NB4 (cell line): ENCODE measurements at regions not wholly inside any gene's neighbourhood (a gene's known extent, or its start where the extent isn't known, plus 50 kb on each side); places are given as distances from the start of the nearest gene placed in this dataset.

Experiments
- MYC ChIP-seq: IDR thresholded peaks from 2 replicates; pipeline ENCODE4 v1.6.1; 2011; ENCODE audit warnings: low read depth, low read length
- POLR2A ChIP-seq: IDR thresholded peaks from 2 replicates; pipeline ENCODE4 v1.6.1; 2011; ENCODE audit warnings: mild to moderate bottlenecking; ENCODE audit not compliant: insufficient read length; ENCODE audit errors: extremely low read depth
- TF ChIP-seq, protein P1 (sequence below): IDR thresholded peaks from one replicate; pipeline ENCODE4 v1.5.1; 2012; ENCODE audit warnings: low read depth, low read length
- TF ChIP-seq, protein P2 (sequence below): IDR thresholded peaks from 2 replicates; pipeline ENCODE4 v1.6.1; 2011; ENCODE audit warnings: low read depth, low read length

DNA sequence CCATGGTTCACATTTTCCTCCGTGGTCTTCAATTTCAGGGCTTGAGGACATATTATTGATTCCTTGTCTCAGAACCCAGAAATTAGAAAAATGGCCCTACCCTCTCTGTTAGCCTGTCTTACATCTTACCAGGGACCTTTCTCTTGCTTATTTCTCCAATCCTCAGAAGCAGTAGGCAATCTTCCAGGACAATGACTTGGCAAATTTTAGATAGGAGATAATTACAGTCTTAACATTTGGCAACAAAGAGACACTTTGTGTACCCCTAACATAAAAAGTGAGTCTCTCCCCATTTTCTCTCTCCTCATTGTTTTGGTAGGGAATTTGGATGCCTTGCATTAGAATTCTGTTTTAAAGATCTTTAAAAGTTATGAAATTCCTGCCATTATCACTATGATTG, 778.1 kb upstream of the SLIT2 start:
- TF ChIP-seq, protein P1, sequence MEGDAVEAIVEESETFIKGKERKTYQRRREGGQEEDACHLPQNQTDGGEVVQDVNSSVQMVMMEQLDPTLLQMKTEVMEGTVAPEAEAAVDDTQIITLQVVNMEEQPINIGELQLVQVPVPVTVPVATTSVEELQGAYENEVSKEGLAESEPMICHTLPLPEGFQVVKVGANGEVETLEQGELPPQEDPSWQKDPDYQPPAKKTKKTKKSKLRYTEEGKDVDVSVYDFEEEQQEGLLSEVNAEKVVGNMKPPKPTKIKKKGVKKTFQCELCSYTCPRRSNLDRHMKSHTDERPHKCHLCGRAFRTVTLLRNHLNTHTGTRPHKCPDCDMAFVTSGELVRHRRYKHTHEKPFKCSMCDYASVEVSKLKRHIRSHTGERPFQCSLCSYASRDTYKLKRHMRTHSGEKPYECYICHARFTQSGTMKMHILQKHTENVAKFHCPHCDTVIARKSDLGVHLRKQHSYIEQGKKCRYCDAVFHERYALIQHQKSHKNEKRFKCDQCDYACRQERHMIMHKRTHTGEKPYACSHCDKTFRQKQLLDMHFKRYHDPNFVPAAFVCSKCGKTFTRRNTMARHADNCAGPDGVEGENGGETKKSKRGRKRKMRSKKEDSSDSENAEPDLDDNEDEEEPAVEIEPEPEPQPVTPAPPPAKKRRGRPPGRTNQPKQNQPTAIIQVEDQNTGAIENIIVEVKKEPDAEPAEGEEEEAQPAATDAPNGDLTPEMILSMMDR = no peak
- TF ChIP-seq, protein P2, sequence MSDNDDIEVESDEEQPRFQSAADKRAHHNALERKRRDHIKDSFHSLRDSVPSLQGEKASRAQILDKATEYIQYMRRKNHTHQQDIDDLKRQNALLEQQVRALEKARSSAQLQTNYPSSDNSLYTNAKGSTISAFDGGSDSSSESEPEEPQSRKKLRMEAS = no peak
- no peak for TF ChIP-seq MYC
- no peak for TF ChIP-seq POLR2A
